KMS-11 (cell line): ENCODE measurements at regions not wholly inside any gene's neighbourhood (a gene's known extent, or its start where the extent isn't known, plus 50 kb on each side); places are given as distances from the start of the nearest gene placed in this dataset.

Experiments
- H2AFZ ChIP-seq: fragments of 200-600 bp; sonication (generic); 2 replicates; pipeline ENCODE4 v1.6.1; 2016; ENCODE audit warnings: antibody characterized with exemption, mixed run types, low read depth
- H3K27ac ChIP-seq: fragments of 200-600 bp; sonication (generic); 2 replicates; pipeline ENCODE4 v1.6.1; 2016; ENCODE audit warnings: mild to moderate bottlenecking, mixed run types
- H3K27me3 ChIP-seq: fragments of 200-600 bp; sonication (generic); 2 replicates; pipeline ENCODE4 v1.6.1; 2017; ENCODE audit warnings: mild to moderate bottlenecking, low read depth, mixed run types, moderate library complexity; ENCODE audit not compliant: insufficient read depth
- H3K36me3 ChIP-seq: fragments of 200-600 bp; sonication (generic); 2 replicates; pipeline ENCODE4 v1.6.1; 2017; ENCODE audit warnings: mild to moderate bottlenecking, mixed run types; ENCODE audit not compliant: insufficient read depth
- H3K4me1 ChIP-seq: fragments of 200-600 bp; sonication (generic); 2 replicates; pipeline ENCODE4 v1.6.1; 2016; ENCODE audit warnings: mild to moderate bottlenecking, low read depth, mixed run types; ENCODE audit not compliant: poor library complexity, severe bottlenecking
- H3K4me2 ChIP-seq: fragments of 200-600 bp; sonication (generic); 2 replicates; pipeline ENCODE4 v1.7.0; 2016; ENCODE audit warnings: mild to moderate bottlenecking, mixed run types
- H3K4me3 ChIP-seq: fragments of 200-600 bp; sonication (generic); IDR thresholded peaks from 2 replicates; pipeline ENCODE4 v1.6.1; 2017; ENCODE audit warnings: low read depth, low read length, mixed read lengths; ENCODE audit not compliant: insufficient read depth
- H3K79me2 ChIP-seq: fragments of 200-600 bp; sonication (generic); 2 replicates; pipeline ENCODE4 v1.6.1; 2016; ENCODE audit warnings: low read depth, mixed run types; ENCODE audit not compliant: insufficient read depth
- H3K9ac ChIP-seq: fragments of 200-600 bp; sonication (generic); 2 replicates; pipeline ENCODE4 v1.6.1; 2016; ENCODE audit warnings: mild to moderate bottlenecking, mixed run types
- H4K20me1 ChIP-seq: fragments of 200-600 bp; sonication (generic); 2 replicates; pipeline ENCODE4 v1.6.1; 2016; ENCODE audit warnings: mild to moderate bottlenecking, mixed run types; ENCODE audit not compliant: insufficient read depth
- CTCF ChIP-seq: fragments of 200-600 bp; sonication (generic); conservative IDR thresholded peaks from 2 replicates; pipeline ENCODE4 v1.6.1; 2017; ENCODE audit warnings: low read depth, mild to moderate bottlenecking, antibody characterized with exemption, low read length, moderate library complexity, mixed read lengths

- no peaks in the 10 kb centered on the region for H3K36me3 ChIP-seq
- H3K9ac ChIP-seq, result no peak overlapping the region
- H4K20me1 ChIP-seq, result no peaks in the 10 kb centered on the region
- TF ChIP-seq CTCF, result no peak
- H3K79me2 ChIP-seq, result no peaks in the 10 kb centered on the region
- H3K4me3 ChIP-seq, result no peak overlapping the region
- H3K4me1 ChIP-seq, result no peaks in the 10 kb centered on the region
- no peak overlapping the region for H3K27ac ChIP-seq
- no peaks in the 10 kb centered on the region for H3K27me3 ChIP-seq
- no peak overlapping the region for H2AFZ ChIP-seq
- no peak overlapping the region for H3K4me2 ChIP-seq
Measured at GRCh38 chr13:95352486-95352885, 51.2 kb upstream of the ABCC4 start.

GRCh38 chr13:95354156-95354555 is 52.9 kb upstream of the ABCC4 start:
- TF ChIP-seq CTCF, result no peak
- Histone ChIP-seq H3K27ac (no peak overlapping the region), H3K4me3 (no peak overlapping the region), H3K9ac (no peak overlapping the region), H3K36me3 (no peaks in the 10 kb centered on the region), H2AFZ (no peak overlapping the region), H3K79me2 (no peaks in the 10 kb centered on the region), H3K4me2 (no peak overlapping the region), H4K20me1 (no peaks in the 10 kb centered on the region), H3K4me1 (no peaks in the 10 kb centered on the region), H3K27me3 (no peaks in the 10 kb centered on the region)

- TF ChIP-seq CTCF, result no peak
- Histone ChIP-seq H3K27me3 (no peaks in the 10 kb centered on the region), H3K4me3 (no peak overlapping the region), H3K79me2 (no peaks in the 10 kb centered on the region), H3K36me3 (no peaks in the 10 kb centered on the region), H4K20me1 (no peaks in the 10 kb centered on the region), H3K4me2 (no peak overlapping the region), H3K9ac (no peak overlapping the region), H3K27ac (no peak overlapping the region), H2AFZ (no peak overlapping the region), H3K4me1 (no peaks in the 10 kb centered on the region)
Measured at GRCh38 chr13:95354680-95355487, 53.6 kb upstream of the ABCC4 start.

DNA sequence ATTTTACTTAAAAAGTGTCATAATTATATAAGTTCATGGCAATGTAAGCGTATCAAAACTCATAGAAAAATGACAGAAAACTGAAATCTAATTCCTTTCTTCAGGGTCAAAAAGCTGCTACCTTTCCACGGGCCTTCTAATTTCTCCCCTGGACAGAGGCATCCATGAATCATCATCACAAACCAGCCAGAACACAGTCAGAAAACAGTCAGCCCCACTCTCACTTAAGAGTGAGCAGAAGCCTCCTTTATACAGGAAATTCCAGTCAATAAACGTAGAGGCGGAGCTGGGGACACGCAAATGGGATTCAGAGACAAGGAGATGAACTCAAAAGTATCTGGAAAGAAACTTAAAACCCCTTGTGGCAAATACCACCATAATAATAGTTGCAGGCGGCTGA is 54.2 kb upstream of the ABCC4 start:
- H3K27me3 ChIP-seq, result no peaks in the 10 kb centered on the region
- no peak overlapping the region for H3K4me2 ChIP-seq
- no peak for TF ChIP-seq CTCF
- H3K27ac ChIP-seq, result no peak overlapping the region
- H3K79me2 ChIP-seq, result no peaks in the 10 kb centered on the region
- H3K4me1 ChIP-seq, result no peaks in the 10 kb centered on the region
- no peak overlapping the region for H2AFZ ChIP-seq
- H3K9ac ChIP-seq, result no peak overlapping the region
- no peak overlapping the region for H3K4me3 ChIP-seq
- no peaks in the 10 kb centered on the region for H4K20me1 ChIP-seq
- H3K36me3 ChIP-seq, result no peaks in the 10 kb centered on the region
